ENCODE measurements at regions not wholly inside any gene's neighbourhood (a gene's known extent, or its start where the extent isn't known, plus 50 kb on each side); places are given as distances from the start of the nearest gene placed in this dataset.
A peak's percentile ranks its signal among the peaks of the same experiment; 100 is the strongest.

GRCh38 chr13:97569841-97570240 is 135.9 kb downstream of the RAP2A start:
- Mint-ChIP-seq H3K4me3 (no peak overlapping the region), H3K27ac (no peak overlapping the region), H3K4me1 (peaks cover 31% of the 10 kb centered on the region), H3K27me3 (ENCODE audit: insufficient read depth, low read depth, poor library complexity) (peaks cover 6% of the 10 kb centered on the region), H3K9me3 (no peaks in the 10 kb centered on the region), H3K36me3 (ENCODE audit: low read depth) (no peaks in the 10 kb centered on the region)
- Histone ChIP-seq H3K79me2 (replicated peaks; ENCODE audit: insufficient read depth) (no peaks in the 10 kb centered on the region), H3K27ac (ENCODE audit: low read depth) (no peak overlapping the region), H3K9me2 (ENCODE audit: insufficient read depth) (no peaks in the 10 kb centered on the region), H3K4me1 (ENCODE audit: insufficient read depth) (peaks cover 15% of the 10 kb centered on the region), H3K36me3 (ENCODE audit: insufficient read depth) (no peaks in the 10 kb centered on the region), H3K4me2 (no peak overlapping the region), H4K20me1 (replicated peaks; ENCODE audit: insufficient read depth) (no peaks in the 10 kb centered on the region), H3K27me3 (ENCODE audit: insufficient read depth) (no peaks in the 10 kb centered on the region), H3F3A (replicated peaks; ENCODE audit: low read depth) (no peaks in the 10 kb centered on the region), H2AFZ (peak overlapping the region; percentile 88), H3K4me3 (no peak overlapping the region)
- no peak for DNase-seq (ENCODE audit: low spot score)
- TF ChIP-seq STAT1 (IDR thresholded peaks at IDR 0.05; ENCODE audit: unreplicated experiment), result no peak
- no peak for TF ChIP-seq ETS1 (IDR thresholded peaks at IDR 0.05)
- no peak for ATAC-seq

GRCh38 chr13:97570442-97570841 is 136.5 kb downstream of the RAP2A start:
- Histone ChIP-seq H3K27ac (ENCODE audit: low read depth) (0 out of 2 replicates have a peak overlapping the region, but pooled peaks have one; percentile 64), H3K36me3 (ENCODE audit: insufficient read depth) (no peaks in the 10 kb centered on the region), H3K79me2 (replicated peaks; ENCODE audit: insufficient read depth) (no peaks in the 10 kb centered on the region), H2AFZ (peak overlapping the region; percentile 88), H3F3A (replicated peaks; ENCODE audit: low read depth) (no peaks in the 10 kb centered on the region), H3K4me2 (no peak overlapping the region), H3K27me3 (ENCODE audit: insufficient read depth) (no peaks in the 10 kb centered on the region), H3K4me1 (ENCODE audit: insufficient read depth) (peaks cover 15% of the 10 kb centered on the region), H4K20me1 (replicated peaks; ENCODE audit: insufficient read depth) (no peaks in the 10 kb centered on the region), H3K9me2 (ENCODE audit: insufficient read depth) (no peaks in the 10 kb centered on the region), H3K4me3 (no peak overlapping the region)
- ATAC-seq (peak; percentile 20; the same call in 2 of the 3 replicates), DNase-seq (ENCODE audit: low spot score) (peak; percentile 10)
- no peaks in the 10 kb centered on the region for H3K9me3 Mint-ChIP-seq
- no peak overlapping the region for H3K27ac Mint-ChIP-seq
- H3K36me3 Mint-ChIP-seq (ENCODE audit: low read depth), result no peaks in the 10 kb centered on the region
- H3K27me3 Mint-ChIP-seq (ENCODE audit: insufficient read depth, low read depth, poor library complexity), result peaks cover 3% of the 10 kb centered on the region
- H3K4me3 Mint-ChIP-seq, result no peak overlapping the region
- H3K4me1 Mint-ChIP-seq, result peaks cover 31% of the 10 kb centered on the region
- TF ChIP-seq STAT1 (IDR thresholded peaks at IDR 0.05; ENCODE audit: unreplicated experiment), result no peak
- TF ChIP-seq ETS1 (IDR thresholded peaks at IDR 0.05), result no peak
- TF ChIP-seq POLR2AphosphoS5 (IDR thresholded peaks at IDR 0.05; ENCODE audit: low read depth), result no peak
- no peak for TF ChIP-seq ZNF331 (CRISPR knock-in tag; IDR thresholded peaks at IDR 0.05; ENCODE audit: low read depth)
- no peak for TF ChIP-seq CREB1 (CRISPR knock-in tag; IDR thresholded peaks at IDR 0.05; ENCODE audit: low read depth)
- no peak for TF ChIP-seq ZNF462 (CRISPR knock-in tag; IDR thresholded peaks at IDR 0.05)
- TF ChIP-seq REST (IDR thresholded peaks at IDR 0.05; ENCODE audit: unreplicated experiment), result no peak
- no peak for TF ChIP-seq NANOG (IDR thresholded peaks at IDR 0.05; ENCODE audit: borderline replicate concordance)
- no peak for TF ChIP-seq ZNF114 (CRISPR knock-in tag; IDR thresholded peaks at IDR 0.05)
- TF ChIP-seq JUNB (IDR thresholded peaks at IDR 0.05; ENCODE audit: unreplicated experiment), result no peak
- TF ChIP-seq EZH2phosphoT487 (IDR thresholded peaks at IDR 0.05; ENCODE audit: unreplicated experiment), result no peak
